ENCODE measurements at regions not wholly inside any gene's neighbourhood (a gene's known extent, or its start where the extent isn't known, plus 50 kb on each side); places are given as distances from the start of the nearest gene placed in this dataset.

DNA sequence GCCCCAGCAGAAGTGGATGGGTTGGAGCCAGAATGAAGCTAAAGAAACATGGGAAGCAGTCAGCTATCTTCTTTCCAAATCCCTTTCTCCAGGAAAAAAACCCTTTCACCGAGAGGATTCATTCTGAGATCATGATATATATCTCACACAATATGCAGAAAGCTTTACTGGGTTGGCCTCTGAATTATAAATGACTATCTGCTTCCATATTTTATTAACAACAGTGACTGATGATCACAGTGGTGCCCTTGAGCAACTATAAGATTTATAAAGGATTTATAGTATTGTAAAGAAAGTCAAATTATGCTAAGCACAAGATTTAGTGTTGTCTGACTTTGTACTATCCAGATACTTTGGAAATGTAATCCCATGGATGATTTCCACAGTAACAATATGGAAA is 180.3 kb downstream of the KCNE4 start:
- 0% methylated on average over 1 of the region's 1 CpG for WGBS (ENCODE audit: low lambda C conversion rate)
- Histone ChIP-seq H3K9ac (ENCODE audit: insufficient read depth, low read depth, low read length) (no peak overlapping the region), H3K27ac (ENCODE audit: extremely low read length, insufficient read depth, low read length) (no peak overlapping the region), H4K20me1 (ENCODE audit: insufficient read depth, low read length) (no peaks in the 10 kb centered on the region), H3K79me2 (ENCODE audit: insufficient read depth, low read length) (no peaks in the 10 kb centered on the region), H2AFZ (ENCODE audit: low read length) (no peak overlapping the region), H3K36me3 (replicated peaks in 1 of 2; ENCODE audit: control insufficient read depth in 1 of 2, insufficient read depth in 2 of 2, low read length in 2 of 2) (no peaks in the 10 kb centered on the region), H3K4me2 (ENCODE audit: low read depth, low read length) (no peak overlapping the region), H3K27me3 (ENCODE audit: control insufficient read depth in 1 of 2, insufficient read depth in 2 of 2, low read length in 2 of 2) (no peaks in the 10 kb centered on the region; a peak in 1 of 5 replicates), H3K9me3 (ENCODE audit: low read length) (no peaks in the 10 kb centered on the region), H3K4me1 (ENCODE audit: insufficient read depth, low read length) (no peaks in the 10 kb centered on the region), H3K4me3 (replicated peaks in 1 of 3; ENCODE audit: insufficient read depth in 1 of 3, low read depth in 2 of 3, low read length in 3 of 3) (no peak overlapping the region)
- ATAC-seq (no peak), FAIRE-seq (no peak), DNase-seq (ENCODE audit: low spot score) (no peak)
- ChIA-PET POLR2A (no interaction called here), CTCF (ENCODE audit: low intra/inter-chr PET ratio, low total read pairs) (no interaction called here)
- intact Hi-C loops (cut with micrococcal nuclease; ENCODE audit: unreplicated experiment) = no loop called here
- in situ Hi-C loops (cut with HindIII; ENCODE audit: extremely low pct_ligation_motif_present, low pct_unique_long_range_greater_than_20kb) = no loop called here
- no peak for TF ChIP-seq SSRP1 (CRISPR knock-in tag; IDR thresholded peaks at IDR 0.05)
- no peak for TF ChIP-seq WIZ (CRISPR knock-in tag; IDR thresholded peaks at IDR 0.05)
- TF ChIP-seq HES4 (CRISPR knock-in tag; IDR thresholded peaks at IDR 0.05; ENCODE audit: borderline replicate concordance) = no peak
- TF ChIP-seq, protein P1, sequence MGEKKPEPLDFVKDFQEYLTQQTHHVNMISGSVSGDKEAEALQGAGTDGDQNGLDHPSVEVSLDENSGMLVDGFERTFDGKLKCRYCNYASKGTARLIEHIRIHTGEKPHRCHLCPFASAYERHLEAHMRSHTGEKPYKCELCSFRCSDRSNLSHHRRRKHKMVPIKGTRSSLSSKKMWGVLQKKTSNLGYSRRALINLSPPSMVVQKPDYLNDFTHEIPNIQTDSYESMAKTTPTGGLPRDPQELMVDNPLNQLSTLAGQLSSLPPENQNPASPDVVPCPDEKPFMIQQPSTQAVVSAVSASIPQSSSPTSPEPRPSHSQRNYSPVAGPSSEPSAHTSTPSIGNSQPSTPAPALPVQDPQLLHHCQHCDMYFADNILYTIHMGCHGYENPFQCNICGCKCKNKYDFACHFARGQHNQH (CRISPR knock-in tag; IDR thresholded peaks at IDR 0.05) = no peak
- TF ChIP-seq, protein P2, sequence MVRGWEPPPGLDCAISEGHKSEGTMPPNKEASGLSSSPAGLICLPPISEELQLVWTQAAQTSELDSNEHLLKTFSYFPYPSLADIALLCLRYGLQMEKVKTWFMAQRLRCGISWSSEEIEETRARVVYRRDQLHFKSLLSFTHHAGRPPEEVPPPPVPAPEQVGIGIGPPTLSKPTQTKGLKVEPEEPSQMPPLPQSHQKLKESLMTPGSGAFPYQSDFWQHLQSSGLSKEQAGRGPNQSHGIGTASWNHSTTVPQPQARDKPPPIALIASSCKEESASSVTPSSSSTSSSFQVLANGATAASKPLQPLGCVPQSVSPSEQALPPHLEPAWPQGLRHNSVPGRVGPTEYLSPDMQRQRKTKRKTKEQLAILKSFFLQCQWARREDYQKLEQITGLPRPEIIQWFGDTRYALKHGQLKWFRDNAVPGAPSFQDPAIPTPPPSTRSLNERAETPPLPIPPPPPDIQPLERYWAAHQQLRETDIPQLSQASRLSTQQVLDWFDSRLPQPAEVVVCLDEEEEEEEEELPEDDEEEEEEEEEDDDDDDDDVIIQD (CRISPR knock-in tag; IDR thresholded peaks at IDR 0.05; ENCODE audit: low read depth) = no peak
- no peak for TF ChIP-seq ZNF350 (CRISPR knock-in tag; IDR thresholded peaks at IDR 0.05; ENCODE audit: borderline replicate concordance, low read depth)
- no peak for TF ChIP-seq AHR (CRISPR knock-in tag; IDR thresholded peaks at IDR 0.05)
- no peak for TF ChIP-seq ZNF543 (CRISPR knock-in tag; IDR thresholded peaks at IDR 0.05)
- TF ChIP-seq, protein P3, sequence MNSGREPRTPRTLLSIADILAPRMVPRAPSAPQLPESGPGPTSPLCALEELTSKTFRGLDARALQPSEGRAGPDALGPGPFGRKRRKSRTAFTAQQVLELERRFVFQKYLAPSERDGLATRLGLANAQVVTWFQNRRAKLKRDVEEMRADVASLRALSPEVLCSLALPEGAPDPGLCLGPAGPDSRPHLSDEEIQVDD (CRISPR knock-in tag; IDR thresholded peaks at IDR 0.05; ENCODE audit: borderline replicate concordance) = no peak
- no peak for TF ChIP-seq SMARCE1 (IDR thresholded peaks at IDR 0.05; ENCODE audit: borderline replicate concordance)
- TF ChIP-seq, protein P4, sequence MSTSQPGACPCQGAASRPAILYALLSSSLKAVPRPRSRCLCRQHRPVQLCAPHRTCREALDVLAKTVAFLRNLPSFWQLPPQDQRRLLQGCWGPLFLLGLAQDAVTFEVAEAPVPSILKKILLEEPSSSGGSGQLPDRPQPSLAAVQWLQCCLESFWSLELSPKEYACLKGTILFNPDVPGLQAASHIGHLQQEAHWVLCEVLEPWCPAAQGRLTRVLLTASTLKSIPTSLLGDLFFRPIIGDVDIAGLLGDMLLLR (CRISPR knock-in tag; IDR thresholded peaks at IDR 0.05) = no peak
- no peak for TF ChIP-seq ZNF567 (CRISPR knock-in tag; IDR thresholded peaks at IDR 0.05; ENCODE audit: borderline replicate concordance)
- no peak for TF ChIP-seq ZNF383 (CRISPR knock-in tag; IDR thresholded peaks at IDR 0.05; ENCODE audit: borderline replicate concordance)
- TF ChIP-seq RBAK (CRISPR knock-in tag; IDR thresholded peaks at IDR 0.05) = no peak
- BruUV-seq (replicated peaks) = no TSS peak

All from HepG2 (cell line).